Fibroblast of pulmonary artery (primary cell): ENCODE measurements at regions not wholly inside any gene's neighbourhood (a gene's known extent, or its start where the extent isn't known, plus 50 kb on each side); places are given as distances from the start of the nearest gene placed in this dataset.

Experiments used
- DNase-seq: peaks from one replicate; pipeline ENCODE4 v3.0.0-alpha.2; 2010; ENCODE audit warnings: low read depth
- H3K4me3 ChIP-seq: replicated peaks from 2 replicates; pipeline ENCODE4 v1.5.1; 2011; ENCODE audit warnings: low read depth, mild to moderate bottlenecking, control low read depth, low read length, moderate library complexity
- CTCF ChIP-seq: IDR thresholded peaks from 2 replicates; pipeline ENCODE4 v1.5.1; 2011; ENCODE audit warnings: mild to moderate bottlenecking, control low read depth, low read length, inconsistent platforms; ENCODE audit errors: missing control alignments

GRCh38 chr4:27100713-27101112 lies 240.1 kb downstream of the STIM2 start:
- no peak for DNase-seq
- no peak overlapping the region for H3K4me3 ChIP-seq
- TF ChIP-seq CTCF: no peak

GRCh38 chr4:27101126-27101525 lies 240.5 kb downstream of the STIM2 start:
- no peak for TF ChIP-seq CTCF
- DNase-seq: no peak
- H3K4me3 ChIP-seq: no peak overlapping the region

- H3K4me3 ChIP-seq: no peak overlapping the region
- no peak for TF ChIP-seq CTCF
- DNase-seq: no peak
Observed at GRCh38 chr4:27101561-27101960, 240.9 kb downstream of the STIM2 start.

- H3K4me3 ChIP-seq: no peak overlapping the region
- no peak for TF ChIP-seq CTCF
- DNase-seq: no peak
Observed at GRCh38 chr4:27111627-27112026, 251.0 kb downstream of the STIM2 start.

DNA sequence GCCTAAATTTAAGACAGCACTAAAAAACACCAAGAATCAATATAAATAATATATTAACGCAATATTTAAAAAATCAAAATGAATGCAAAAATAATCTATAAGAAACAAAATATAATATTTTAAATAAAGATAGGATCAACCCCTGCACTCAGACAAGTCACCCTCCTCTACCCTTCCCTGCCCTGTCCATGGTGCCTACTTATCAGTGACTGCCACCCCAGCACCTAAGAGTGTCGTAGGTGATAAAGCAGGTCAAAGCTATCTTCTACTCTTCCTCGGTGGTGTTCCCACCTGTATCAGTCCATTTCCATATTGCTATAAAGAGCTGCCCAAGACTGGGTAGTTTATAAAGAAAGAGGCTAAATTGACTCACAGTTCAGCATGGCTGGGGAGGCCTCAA lies 251.9 kb downstream of the STIM2 start:
- no peak overlapping the region for H3K4me3 ChIP-seq
- no peak for DNase-seq
- TF ChIP-seq CTCF: no peak

DNA sequence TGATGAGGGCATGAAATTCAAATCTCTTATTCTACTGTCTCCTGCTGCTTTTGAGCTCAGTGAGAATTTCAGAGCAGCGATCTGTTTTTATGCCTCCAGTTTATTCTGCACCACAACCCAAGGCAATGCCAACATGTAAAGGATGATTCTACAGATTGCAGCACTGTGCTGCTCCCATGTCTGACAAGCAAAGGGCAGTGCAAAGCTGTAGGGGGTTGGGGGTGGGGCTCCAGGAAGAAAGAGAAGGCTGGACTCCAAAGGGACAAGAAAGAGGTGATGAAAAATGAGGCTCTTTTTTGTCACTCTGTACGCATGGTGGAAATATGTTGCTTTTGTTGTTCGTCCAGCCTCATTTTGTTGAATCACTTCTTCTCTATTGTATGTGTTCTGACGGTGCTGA lies 254.6 kb downstream of the STIM2 start:
- H3K4me3 ChIP-seq: no peak overlapping the region
- DNase-seq: no peak
- no peak for TF ChIP-seq CTCF

DNA sequence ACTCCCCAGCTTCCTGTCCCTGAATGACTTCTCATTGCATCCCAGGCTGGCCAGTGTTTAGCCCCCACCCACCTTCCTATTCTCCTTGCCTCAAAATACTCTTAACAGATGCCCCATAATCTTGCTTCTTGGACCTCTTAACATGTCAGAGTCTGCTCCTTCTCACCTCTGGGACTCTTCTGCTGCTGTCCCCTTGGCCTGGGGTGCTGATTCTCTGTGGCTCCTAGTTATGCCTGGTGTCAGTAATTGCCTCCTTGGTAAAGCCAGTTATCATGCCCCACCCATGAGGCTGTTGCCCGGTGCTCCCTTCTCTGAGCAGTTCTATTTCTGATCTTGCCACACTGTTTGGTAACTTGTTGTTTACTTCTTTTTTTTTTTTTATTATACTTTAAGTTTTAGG lies 256.8 kb downstream of the STIM2 start:
- DNase-seq: no peak
- no peak for TF ChIP-seq CTCF
- H3K4me3 ChIP-seq: no peak overlapping the region
